ENCODE measurements at regions not wholly inside any gene's neighbourhood (a gene's known extent, or its start where the extent isn't known, plus 50 kb on each side); places are given as distances from the start of the nearest gene placed in this dataset.
"Not testable (repeated sequence)": the region's sequence is repeated elsewhere in the genome, so short reads cannot be mapped to it uniquely, and the experiment has no call there.

DNA sequence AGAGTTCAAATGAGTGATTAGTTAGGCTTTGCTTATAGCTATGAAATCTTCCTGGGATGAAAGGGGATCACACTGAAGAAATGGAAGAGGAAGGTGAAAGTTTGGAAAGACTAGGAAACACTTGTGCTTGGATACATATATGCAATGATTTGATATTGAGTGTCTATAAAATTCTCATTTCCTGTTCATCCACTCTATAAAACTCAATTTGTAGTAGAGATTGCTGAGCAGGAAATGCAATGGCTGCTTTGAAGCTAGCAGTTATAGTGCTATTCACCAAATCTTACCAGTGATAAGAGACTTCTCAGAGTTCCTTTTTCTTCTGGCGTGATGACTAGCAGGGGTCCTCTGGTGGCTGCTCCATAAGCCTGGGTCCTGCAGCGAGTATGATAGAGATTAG, 128.1 kb upstream of the HPF1 start:
- DNase-seq: no peak

DNA sequence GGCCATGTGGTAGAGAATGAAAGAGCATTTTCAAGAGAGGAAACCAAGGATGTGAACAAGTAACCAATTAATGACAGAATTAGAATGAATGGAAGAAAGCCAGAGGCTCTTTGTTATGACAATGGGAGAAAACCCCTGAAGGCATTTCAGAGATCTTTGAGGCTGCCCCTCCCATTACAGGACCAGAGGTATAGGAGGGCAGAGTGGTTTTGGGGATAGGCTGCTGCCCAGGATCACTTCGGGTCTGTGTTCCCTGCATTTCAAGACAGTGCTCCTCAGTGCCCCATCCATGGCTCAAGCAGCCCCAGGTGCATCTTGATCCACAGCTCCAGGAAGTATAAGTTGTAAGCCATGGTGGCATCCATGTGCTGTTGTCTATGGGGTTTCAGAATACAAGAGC, 124.0 kb upstream of the HPF1 start:
- DNase-seq: no peak

DNA sequence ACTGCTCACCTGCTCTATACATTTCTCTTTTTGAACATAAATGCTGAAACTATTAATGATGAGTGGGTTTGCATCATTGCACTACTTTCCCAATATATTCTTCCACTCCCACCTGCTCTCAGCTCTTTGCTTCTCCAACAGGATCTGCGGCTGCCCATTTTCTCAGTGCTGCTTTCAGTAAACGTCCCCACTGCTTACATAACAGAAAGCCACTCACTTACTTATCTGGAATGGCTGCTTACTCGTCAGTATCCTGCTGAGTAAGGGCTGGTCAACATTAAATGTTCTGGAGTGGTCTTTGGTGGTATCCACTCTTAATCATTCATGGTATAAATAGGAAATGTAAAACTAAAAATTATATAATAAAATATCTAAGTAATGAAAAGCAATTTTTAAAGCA, 112.8 kb upstream of the HPF1 start:
- DNase-seq: no peak

DNA sequence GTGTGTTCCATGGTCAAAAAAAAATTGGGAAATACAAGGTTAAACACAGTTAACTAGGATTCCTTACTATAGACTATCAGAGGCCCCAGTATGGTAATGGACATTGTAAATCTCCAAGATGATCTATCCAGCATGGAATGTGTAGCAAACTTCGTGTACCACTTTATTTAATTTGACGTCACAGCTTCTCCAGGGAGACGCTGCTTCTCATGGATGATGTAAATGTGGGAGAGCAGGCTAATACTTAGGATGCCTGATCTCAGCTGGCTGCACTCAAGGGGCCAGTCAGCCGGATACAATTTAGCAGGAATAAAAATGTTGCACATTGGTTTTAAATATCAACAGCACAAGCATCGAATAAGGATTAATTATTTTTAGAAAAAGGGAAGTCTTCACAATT, 111.7 kb upstream of the HPF1 start:
- no peak for DNase-seq

DNA sequence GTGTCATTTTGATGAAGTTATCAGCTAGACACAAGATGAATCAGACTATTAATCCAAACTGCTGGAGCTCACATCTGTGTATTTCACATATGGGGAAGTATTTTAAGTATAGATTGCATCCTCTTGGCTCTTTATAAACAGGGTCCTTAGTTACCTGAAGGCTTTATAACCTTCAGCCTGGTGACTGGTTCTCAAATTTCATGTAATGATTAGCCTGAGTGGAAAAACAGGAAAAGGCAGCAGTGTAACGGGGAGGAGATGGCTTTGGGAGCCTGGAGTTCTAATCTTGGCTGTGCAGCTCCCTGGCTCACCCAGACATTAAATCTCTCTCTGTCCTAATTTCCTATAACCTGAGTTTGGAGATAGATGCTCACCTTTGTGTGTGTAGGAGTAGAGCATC, 103.8 kb upstream of the HPF1 start:
- DNase-seq: no peak

DNA sequence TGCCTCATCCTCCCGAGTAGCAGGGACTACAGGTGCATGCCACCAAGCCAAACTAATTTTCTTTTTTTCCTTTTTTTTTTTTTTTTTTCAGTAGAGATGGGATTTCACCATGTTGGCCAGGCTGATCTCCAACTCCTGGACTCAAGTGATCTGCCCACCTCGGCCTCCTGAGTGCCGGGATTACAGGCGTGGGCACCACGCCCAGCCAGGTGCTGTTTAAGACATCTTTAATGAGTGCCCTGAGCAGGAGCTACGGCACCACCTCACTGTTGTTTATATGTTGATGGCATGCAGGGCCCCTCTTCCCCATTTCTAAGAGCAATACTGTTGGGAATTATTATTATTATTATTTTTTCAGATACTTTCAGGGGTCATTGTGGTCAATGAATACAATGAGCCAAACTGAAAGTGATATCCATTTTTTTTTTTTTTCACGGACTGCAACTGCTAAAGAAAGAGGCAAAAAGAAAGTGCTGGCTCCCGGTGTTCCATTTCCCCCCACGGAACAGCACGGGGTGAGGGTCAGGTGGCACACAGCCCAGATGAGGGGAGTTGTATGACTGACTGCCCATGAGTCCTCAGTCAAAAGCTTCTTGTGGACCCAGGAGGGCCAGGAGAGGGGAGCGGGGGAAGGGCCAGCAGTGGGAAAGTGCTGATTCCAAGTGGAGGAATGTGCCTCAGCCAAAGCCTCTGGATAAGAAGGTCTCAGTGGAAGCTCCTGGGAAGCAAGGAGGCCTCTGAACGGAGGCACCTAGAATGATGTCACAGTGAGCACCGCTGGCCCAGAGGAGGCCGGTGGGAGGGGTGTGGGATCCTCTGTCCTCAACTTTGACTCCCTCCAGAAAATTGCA, 101.8 kb upstream of the HPF1 start:
- DNase-seq: no peak

DNA sequence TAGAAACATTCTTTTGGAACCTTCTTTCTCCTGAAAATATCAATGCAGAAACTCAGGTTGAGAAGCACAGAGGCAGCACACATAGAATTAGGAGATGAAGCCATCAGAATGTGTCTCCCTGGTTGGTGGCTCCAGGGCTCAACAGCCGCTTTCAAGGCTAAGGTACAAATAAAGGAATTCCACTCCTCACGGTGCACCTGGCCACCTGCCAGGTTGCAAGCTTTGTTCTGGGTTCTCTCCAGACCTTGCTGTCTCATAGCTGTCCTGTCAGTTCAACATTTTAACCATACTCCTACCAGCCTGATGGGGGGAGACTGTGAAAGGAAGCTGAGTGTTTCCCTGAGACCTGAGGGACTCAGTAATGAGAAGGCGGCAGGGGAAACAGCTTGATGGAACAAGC, 96.3 kb upstream of the HPF1 start:
- no peak for DNase-seq

DNA sequence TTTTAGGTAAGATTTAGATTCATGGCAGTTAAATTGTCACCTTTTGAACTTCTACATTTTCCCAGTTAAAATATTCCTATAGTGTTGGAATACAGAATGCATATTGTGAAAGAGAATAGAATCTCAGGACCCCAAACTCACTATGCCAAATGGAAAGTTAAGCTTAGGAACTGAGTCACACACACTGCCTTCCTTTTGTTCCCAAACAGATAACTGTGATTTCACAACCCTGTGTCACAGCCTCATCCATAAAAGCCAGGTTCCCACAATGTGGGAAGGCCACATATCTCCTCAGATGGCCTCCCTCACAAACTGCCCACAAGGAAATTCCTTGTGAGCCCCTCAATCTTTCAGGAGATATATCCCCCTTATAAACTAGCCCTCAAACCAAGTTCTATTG, 94.7 kb upstream of the HPF1 start:
- no peak for DNase-seq

DNA sequence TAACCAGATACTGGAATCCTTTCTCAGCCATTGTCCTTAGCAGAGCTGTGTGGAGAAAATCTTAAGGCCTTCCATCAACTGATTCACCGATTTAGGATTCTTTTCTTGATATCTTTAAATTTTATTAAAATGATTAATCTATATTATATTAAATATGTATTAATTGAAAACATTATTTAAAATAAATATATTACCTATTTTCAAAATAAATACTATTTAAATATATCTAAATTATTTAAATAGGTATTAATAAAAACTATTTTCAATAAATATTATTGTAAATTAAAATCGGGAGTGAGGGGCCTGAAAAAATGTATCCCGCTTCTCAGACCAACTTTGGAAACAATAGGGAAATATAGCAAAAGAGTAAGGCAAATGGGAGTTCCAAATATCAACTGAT, 94.0 kb upstream of the HPF1 start:
- DNase-seq: no peak

DNA sequence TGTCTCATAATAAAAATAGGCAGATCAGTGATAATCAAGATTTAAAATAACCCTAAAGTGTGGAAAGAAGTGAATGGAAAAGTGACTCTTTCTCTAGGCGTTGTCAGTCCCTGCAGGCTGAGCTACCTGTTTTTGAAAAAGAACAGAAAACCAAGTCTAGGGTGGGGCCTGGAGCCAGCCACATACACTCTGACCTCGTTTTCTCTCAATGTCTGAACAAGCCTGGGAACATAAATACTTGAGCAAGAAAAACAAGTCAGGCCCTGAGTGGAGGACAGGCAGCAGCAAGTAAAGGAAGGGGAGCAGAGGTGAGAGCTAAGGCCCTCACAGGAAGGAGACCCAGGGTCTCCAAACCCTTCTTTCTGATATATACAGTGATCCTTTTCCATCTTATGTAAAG, 91.7 kb upstream of the HPF1 start:
- DNase-seq: no peak

DNA sequence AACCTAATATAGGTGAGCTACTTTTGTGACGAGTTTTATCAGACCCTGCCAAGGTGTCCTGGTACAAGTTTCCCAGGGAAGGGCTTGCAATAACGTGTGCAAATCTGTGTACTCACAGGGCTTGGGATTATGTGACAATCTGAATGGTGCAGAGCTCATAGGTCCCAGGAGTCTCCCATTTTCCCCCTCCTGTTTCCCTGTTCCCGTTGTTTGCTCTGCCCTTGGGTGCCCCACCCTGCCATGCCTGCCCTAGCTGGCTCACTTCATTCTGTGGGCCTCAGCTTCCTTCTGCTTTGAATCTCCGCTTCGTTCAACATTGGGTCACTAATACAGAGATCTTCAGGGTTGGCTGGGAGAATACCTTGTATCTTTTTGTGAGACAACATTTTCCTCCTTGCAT, 90.3 kb upstream of the HPF1 start:
- no peak for DNase-seq

DNA sequence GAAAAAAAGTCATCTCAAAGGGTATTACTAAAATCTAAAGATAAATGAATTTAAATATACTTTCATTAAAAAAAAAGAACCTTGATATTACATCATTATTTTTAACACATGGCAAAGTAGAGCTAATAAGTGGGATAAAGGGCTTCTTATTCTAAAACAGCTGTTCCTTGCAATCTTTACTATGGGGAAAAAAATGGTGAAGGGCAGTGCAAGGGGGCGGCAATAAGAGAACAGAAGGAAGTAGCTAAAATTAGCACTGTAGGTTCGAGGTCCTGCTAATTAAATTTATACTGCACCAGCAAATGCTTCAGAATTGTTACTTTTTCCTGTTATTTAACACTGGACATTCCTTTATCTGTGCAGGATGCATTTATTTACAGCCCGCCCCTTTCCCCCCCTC, 89.4 kb upstream of the HPF1 start:
- DNase-seq: no peak

DNA sequence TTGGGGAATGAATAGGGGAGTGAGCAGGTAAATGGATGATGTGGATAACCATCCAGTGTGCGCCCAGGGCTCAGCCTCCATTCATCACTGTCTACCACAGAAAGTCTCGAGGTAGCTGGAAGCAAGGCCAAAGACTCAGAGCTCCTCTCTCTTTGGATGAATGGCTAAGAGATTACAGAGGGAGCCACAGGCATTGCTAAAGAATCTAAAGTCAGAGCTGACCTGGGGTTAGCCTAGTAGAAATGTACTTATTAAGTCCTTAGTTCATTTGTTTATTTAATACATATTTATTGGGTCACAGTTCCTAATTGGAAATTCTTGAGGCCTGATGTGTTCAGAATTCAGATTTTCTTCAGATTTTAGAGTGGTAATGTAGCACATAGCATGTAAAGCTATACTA, 88.7 kb upstream of the HPF1 start:
- no peak for DNase-seq

DNA sequence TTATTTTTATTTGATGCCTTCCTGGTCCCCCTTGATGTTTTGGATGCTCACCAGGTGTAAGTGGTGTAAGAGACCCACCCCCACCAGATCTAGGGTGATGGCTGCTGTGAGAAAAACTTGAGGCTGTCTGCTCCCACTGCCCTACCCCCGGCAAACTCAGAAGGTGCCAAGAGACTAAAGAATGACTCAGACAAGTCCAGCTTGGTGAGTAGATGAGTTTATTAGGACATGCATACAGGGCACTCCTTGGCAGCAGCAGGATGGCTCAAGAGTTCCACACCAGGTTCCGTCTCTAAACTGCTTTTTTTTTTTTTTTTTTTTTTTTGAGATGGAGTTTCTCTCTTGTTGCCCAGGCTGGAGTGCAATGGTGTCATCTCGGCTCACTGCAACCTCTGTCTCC, 84.0 kb upstream of the HPF1 start:
- DNase-seq: no peak

DNA sequence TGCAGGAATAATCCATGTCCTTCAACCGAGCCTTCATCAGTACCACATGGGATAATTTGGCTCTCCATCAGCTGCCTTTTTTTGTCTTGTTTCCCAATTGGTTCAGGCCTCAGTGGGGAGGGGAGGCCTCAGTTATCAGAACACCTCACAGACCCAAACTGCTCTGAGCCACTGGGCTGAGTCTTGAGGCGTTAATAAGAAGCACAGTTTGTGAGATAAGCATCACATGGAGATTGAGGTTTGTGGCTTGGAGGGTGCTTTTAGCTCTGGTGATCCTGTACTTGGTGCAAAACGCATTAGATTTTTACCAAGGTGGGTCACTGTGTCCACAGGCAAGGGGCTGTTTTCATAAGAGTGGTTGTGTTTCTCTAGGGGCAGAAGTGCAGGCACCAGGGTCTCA, 82.8 kb upstream of the HPF1 start:
- no peak for DNase-seq

DNA sequence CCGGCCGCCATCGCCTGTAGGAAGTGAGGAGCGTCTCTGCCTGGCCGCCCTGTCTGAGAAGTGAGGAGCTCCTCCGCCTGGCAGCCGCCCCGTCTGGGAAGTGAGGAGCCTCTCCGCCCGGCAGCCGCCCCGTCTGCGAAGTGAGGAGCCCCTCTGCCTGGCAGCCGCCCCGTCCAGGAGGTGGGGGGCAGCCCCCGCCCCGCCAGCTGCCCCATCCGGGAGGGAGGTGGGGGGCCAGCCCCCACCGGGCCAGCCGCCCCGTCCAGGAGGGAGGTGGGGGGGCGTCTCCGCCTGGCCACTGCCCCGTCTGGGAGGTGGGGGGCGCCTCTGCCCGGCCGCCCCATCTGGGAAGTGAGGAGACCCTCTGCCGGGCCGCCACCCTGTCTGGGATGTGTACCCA, 70.6 kb upstream of the HPF1 start:
- DNase-seq: not testable (repeated sequence)

DNA sequence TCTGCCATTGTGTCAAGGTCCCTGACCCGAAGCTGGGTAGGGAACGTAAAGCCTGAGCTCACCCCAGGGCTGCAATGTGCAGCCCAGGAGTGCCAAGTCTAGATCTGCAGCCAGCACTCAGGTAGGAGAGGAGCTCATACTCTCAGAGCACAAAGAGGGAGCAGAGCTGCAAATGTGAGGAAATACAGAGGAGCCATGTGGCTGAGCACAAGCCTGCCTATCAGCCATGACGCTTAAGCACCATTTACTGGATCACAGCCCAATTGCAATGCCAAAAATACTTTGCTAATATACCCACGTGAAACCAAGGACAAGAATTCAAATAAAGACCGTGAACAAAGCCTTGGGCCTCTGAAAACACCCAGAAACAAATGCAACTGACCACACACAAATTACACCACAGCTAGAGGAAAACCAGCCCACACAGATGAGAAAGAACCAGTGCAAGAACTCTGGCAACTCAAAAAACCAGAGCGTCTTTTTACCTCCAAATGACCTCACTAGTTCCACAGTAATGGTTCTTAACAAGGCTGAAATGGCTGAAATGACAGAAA, 69.0 kb upstream of the HPF1 start:
- DNase-seq: no peak

DNA sequence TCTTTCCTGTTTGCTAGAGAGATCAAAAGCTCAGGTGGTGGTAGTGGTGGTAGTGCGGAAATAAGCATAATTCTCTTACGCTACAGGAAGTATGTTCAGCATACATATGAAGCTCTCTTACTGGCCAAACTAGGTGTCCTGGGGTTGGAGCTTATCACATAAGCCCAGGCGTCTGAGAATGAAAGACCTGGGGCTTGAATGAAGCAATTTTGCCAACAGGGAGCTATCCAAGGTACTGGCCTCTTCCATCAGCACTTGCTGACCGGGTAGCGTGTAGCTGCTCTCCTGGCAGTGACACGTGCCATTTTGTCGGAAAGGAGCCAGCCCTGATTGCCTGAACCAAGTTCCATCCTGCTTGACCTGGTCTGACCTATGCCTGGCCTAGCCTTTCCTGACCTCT, 65.9 kb upstream of the HPF1 start:
- peak; percentile 64 for DNase-seq

DNA sequence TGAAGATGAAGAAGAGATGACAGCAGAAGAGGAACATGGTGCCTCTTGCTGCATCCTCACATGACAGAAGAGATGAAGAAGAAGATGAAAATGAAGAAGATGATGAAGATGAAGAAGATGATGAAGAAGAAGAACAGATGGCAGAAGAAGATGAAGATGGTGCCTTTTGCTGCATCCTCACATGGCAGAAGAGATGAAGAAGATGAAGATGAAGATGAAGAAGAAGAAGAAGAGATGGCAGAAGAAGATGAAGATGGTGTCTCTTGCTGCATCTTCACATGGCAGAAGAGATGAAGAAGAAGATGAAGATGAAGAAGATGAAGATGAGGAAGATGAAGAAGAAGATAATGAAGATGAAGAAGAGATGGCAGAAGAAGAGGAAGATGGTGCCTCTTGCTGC, 63.7 kb upstream of the HPF1 start:
- no peak for DNase-seq

DNA sequence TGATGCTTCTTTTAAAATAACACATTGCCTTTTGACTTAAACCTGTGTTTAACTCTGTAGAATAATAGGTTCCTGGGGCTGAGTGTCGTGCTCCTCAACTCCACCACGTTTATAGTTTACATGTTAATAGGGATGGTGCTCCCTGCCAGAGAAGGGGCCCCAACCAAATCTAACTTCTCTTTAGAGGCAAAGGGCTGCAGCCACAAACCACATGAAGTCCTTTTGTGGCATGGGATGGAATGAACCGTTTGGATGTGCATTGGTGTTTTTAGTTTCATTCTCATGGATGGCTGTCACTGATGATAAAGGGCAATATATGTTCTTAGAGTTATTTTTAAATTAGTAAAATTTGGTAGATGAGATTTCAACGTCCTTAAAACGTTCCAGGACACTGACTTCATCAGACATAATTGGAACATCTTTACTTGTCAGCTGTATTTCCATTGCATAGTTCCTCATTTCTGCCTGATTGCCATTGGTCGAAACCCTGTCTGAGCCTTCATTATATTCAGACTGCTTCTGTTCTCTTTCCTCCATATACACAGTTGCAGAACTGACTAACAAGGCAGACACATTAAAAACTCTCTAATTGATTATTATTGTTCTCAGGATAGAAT, 60.4 kb upstream of the HPF1 start:
- DNase-seq: no peak

DNA sequence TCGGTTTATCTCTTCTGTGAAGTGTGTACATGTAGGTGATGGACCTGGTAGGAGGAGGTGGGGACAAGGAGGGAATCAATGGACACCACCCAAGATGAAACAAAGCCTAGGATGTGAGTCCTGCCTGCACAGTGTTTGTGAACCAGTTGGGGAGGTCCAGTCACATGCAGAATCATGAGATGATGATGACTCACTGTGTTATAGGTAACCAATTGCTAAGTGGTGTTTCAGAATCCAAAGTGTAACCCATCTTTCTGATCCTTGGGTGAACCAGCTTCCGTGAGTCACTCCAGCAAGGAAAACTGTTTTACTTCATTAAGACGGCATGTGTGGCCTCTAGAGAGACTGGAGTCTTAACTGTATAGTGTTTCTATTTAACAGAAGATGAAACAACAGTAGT, 57.9 kb upstream of the HPF1 start:
- no peak for DNase-seq

DNA sequence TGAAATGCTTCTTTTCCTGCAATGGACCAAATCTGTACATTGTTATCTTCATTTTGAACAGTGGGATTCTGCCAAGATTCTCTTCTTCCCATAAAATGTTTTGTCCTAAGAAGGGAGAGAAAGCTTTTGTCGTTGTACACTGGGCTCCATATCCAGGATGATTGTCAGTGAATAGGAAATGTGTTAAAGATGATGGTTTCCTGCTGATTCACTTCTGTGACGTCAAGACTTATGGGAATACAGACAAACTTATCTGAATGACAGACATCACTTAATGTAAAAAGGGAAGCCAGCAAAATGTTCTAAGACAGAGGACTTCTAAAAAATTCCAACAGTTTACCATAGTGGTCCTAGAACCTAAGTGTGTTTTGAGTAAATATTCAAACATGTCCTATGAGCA, 53.7 kb upstream of the HPF1 start:
- DNase-seq: no peak

DNA sequence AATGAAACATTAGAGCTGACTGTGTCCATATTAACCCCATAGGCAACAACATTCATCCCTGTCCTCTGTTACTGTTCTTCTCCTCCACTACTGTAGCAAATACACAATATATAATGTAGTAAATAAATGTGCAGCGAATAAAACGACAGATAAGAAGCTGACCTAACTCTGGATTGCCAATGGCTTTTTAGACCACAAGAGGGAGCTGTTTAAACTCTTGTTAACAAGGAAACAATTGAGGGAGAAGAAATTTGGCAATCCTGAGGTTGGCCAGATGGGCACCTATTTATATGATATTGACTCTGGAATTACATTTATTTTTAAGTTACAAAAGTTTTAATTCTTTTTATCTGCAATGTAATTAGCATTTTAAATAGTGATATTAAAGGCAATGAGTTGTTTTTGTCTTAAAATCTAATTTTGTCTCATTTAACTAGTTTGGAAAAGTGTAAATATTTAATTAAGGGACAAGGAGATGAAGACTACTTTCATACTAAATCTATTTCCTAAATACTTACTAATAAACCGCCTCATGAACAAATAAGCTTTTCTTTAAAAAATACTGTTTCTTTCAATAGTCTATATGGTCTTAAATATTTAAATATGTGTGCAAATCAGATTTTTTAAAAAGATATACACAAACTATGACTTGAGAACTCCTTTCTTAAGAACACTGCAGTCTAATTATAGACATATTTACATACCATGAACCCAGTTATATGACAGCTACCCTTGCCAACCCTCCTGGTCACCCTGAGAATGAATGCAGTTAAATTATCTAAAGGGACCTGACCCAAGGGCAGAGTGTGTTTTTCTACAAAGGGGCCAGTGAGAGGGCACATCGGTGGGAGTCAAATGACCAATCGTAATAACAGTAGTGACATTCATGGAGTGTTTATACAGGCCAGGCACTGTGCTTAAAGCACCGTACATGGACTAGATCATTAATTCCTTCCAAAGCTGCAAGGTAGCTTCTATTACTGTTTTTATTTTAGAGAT, 52.9 kb upstream of the HPF1 start:
- DNase-seq: peak; percentile 38
